GM21515 (cell line): ENCODE measurements at regions not wholly inside any gene's neighbourhood (a gene's known extent, or its start where the extent isn't known, plus 50 kb on each side); places are given as distances from the start of the nearest gene placed in this dataset.
A peak's percentile ranks its signal among the peaks of the same experiment; 100 is the strongest.

Source experiments
- ATAC-seq: cut with Tn5 transposase; IDR thresholded peaks from one replicate; pipeline ENCODE4 v1.9.1; 2021; ENCODE audit not compliant: unreplicated experiment

- ATAC-seq = no peak
Observed at GRCh38 chr3:72441284-72441994, 406.8 kb downstream of the SHQ1 start.

DNA sequence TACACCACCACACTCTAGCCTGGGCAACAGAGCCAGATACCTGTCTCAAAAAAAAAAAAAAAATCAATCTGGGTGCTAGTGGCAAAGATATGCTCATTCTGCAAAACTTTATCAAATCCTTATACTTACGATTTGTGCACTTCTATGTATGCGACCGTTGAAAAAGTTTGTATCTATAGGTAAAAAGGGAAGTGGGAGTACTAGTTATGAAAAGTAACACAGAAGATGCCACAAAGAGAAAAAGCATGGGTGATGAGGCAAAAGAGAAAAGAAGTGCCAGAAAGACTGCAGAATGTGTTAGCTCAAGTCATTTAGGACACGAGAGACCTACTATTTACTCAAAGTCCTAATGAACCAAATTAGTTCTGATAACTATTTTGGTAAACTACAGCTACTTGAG is 407.8 kb downstream of the SHQ1 start:
- ATAC-seq = no peak

DNA sequence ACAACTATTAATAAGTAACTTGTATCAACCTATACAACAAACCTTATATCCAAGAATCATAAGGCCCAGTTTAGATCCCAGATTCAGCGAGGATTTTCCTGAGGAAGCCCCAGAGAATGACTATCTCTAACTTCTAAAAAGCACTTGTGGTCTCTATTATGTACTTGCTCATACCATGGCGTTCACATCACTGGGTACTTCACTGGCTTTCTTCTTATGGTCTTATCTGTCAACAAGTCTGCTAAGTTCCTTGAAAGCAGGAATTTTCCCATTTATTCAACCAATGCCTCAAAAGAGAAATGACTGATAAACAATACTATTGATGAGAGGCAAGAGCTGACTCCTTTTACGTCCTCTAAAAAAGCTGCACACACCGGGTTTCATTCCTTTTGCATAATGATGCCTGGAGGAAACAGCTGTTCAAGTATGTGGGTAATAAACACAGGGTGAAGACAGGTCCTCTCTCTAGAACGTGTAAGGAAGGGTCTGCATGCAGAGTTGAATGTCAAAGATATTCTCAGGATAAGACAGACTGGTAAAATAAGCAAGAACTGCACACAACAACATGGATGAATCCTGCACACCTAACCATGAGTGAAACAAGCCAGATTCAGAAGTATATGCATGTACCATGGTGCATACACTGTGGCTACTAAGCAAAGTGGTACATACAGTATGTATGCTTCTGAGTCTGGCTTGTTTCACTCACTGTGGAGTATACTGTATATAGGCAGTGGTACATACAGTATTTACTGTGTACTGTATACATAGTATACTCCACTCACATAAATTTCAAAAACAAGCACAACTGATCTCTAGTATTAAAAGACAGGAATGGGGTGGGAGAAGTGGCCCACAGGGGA is 408.7 kb downstream of the SHQ1 start:
- peak; percentile 61 for ATAC-seq

GRCh38 chr3:72437661-72438406 is 410.4 kb downstream of the SHQ1 start:
- ATAC-seq = no peak

DNA sequence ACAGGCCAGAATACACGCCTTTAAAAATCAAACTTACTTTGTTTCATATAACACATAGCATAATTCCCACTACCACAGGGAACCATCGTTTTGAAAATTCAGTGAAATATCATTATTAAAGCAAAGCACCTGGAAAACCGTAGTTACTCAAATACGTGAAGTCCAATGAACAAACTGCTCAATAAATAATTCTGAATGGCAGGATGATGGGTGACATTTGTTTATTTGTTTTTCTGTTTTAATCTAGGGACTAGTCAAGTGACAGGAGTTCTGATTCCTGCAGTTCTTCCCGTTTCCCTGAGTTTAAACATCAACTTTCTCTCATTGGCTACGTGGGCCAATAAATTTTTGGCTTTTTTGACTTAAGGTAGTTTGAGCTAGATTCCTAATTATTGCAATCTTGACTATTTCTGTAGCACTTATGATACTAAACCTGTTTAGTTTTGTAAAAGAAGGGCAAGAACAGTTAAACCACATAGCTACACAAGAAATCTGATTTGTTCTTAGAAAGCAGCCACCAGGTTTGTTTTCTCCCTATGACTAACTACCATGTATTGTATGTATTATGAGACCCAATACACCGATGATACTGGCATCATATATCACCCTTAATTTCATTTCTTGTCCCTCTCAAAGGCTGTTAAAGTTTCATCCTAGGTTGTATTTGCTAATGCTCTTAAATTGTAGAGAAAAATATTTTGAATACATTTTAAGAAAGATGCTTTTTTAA is 411.2 kb downstream of the SHQ1 start:
- no peak for ATAC-seq

- ATAC-seq = no peak
Observed at GRCh38 chr3:72434296-72434695, 413.9 kb downstream of the SHQ1 start.

GRCh38 chr3:72432246-72432645 is 416.0 kb downstream of the SHQ1 start:
- no peak for ATAC-seq

GRCh38 chr3:72429589-72430353 is 418.5 kb downstream of the SHQ1 start:
- ATAC-seq = no peak

GRCh38 chr3:72428803-72429202 is 419.4 kb downstream of the SHQ1 start:
- ATAC-seq = no peak

DNA sequence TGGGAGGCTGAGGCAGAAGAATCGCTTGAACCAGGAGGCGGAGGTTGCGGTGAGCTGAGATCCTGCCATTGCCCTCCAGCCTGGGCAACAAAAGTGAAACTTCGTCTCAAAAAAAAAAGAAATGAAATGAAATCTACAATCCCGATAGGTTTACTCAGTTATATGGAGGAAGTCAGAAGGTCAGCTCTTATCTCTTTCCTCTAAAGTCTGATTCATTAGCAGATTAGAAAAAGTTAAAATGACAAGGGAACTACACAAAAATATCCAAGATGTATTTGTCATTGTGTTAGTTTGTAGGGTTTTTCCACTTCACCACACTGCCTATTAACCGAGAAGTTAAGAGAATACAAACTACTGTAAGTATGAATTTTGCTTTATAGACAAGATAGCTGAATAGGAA is 420.6 kb downstream of the SHQ1 start:
- no peak for ATAC-seq

DNA sequence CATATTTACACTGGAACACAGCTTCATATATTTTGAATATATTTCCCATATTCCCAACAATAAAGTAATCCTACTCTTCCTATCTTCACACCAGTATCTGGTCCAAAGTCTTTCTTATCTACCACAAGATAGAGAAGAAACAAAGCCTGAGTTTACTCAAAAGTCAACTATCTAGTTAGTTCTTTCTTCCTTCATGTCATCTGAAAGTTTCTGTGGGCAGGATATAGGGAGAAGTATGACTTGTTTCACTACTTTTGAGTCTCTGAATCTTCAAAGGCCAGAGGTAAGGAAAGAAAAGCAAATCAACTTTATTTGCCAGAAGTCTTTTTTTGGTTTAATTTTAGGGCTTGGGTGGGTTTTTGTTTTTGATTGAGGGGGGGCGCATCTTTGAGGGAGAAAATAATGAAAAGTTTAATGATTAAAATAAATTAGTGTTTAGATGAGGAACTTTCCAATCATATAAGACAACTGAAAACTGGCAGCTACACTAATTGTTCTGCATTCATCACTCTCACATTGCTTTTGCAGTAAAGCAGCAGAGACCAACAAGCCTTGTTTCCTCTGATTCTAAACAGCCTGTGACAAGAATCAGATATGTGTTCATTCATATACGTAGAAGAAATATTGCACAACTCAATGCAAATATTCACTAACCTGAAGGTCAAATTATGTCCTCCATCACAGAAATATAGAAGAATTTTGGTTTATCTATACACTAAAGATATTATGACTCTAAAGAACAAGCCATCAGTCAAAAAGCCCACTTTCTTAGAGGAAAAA is 421.4 kb downstream of the SHQ1 start:
- ATAC-seq = peak; percentile 57

DNA sequence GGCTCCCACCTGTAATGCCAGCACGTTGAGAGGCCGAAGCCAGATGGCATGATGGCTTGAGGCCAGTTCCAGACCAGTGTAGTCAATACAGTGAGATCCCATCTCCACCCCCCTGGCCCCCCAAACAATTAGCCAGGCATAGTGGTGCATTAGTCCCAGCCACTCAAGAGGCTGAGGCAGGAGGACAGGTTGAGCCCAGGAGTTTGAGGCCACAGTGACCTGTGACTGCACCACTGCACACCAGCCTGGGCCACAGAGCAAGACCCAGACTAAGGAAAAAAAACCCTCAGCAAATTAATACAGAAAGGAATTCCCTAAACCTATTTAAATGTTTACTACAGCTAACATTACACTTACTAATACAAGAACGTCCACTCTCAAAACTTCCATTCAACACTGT is 424.6 kb downstream of the SHQ1 start:
- no peak for ATAC-seq

DNA sequence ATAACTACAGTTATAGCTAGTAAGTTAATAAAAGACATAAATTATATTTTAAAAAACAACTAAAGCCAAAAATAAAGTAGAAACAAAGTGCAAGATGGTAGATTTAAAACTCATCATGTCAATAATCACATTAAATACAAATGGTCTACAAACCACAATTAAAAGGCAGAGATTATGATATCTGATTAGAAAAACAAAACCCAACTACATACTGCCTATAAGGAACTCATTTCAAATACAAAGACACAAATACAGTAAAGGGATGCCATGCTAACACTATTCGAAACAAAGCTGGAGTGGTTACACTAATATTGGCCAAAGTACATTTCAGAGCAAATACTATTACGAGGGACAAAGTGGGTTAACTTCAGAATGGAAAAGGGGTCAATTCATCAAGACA is 426.5 kb downstream of the SHQ1 start:
- ATAC-seq = no peak

GRCh38 chr3:72421126-72421525 is 427.1 kb downstream of the SHQ1 start:
- ATAC-seq = no peak

GRCh38 chr3:72418856-72419255 is 429.4 kb downstream of the SHQ1 start:
- ATAC-seq = no peak

- ATAC-seq = no peak
Observed at GRCh38 chr3:72418244-72418643, 430.0 kb downstream of the SHQ1 start.

- ATAC-seq = no peak
Observed at GRCh38 chr3:72414481-72415016, 433.7 kb downstream of the SHQ1 start.

DNA sequence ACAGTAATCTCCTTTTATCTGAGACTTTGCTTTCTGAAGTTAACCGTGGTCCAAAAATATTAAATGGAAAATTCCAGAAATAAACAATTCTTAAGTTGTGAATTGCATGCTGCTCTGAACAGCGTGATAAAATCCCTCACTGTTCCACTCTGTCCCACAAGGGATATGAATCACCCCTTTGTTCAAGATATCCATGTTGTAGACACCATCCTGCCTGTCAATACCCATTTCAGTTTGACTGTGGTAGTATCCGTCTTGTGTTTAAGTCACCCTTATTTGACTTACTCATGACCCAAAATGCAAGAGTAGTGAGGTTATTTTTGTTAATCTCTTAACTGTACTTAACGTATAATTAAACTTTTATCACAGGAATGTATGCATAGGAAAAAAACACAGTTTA is 435.0 kb downstream of the SHQ1 start:
- no peak for ATAC-seq

GRCh38 chr3:72412340-72412956 is 435.8 kb downstream of the SHQ1 start:
- ATAC-seq = no peak
